GM19395 (cell line): ENCODE measurements at regions not wholly inside any gene's neighbourhood (a gene's known extent, or its start where the extent isn't known, plus 50 kb on each side); places are given as distances from the start of the nearest gene placed in this dataset.
"Not testable (repeated sequence)": the region's sequence is repeated elsewhere in the genome, so short reads cannot be mapped to it uniquely, and the experiment has no call there.

Experiments used
- ATAC-seq: cut with Tn5 transposase; IDR thresholded peaks from one replicate; pipeline ENCODE4 v1.9.1; 2021; ENCODE audit warnings: mild to moderate bottlenecking, moderate library complexity; ENCODE audit not compliant: unreplicated experiment

DNA sequence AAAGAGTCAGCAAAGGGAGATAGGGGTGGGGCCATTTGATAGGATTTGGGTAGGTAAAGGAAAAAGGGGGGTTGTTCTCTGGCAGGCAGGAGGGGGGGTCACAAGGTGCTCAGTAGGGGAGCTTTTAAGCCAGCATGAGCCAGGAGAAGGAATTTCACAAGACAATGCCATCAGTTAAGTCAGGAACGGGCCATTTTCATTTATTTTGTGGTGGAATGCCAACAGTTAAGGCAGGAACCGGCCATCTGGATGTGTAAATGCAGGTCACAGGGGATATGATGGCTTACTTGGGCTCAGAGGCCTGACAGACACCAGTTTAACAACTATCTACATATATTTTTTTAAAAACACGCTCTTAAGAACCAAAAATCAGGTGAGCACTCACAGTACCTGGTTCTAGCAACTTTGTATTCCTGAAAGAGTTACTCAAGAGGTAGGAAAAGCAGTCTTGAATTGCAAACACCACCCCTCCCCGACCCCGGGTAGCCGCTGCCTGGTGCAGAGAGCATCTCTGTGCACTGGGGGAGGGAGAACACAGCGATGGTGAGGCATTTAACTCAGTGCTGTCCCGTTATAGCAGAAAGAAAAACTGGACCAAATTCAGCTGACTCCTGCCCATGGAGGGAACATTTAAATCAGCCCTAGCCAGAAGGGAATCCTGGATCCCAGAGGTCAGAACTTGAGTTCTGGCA, 414.5 kb upstream of the KLHL29 start:
- no peak for ATAC-seq

DNA sequence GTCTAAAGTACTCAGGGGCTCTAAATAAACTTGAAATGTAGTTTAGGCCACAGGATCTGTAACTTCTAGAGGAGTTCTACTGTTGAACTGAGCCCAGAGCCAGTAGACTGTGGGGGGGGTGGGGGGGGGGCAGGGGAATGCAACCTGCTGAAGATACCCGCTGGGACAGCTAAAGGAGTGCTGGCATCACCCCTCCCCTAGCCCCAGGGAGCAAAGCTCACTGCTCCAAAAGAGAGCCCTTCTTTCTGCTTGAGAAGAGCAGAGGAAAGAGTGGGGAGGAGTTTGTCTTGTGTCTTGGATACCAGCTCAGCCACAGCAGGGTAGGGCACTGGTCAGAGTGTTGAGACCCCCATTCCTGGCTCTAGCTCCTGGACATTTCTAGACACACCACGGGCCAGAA, 414.0 kb upstream of the KLHL29 start:
- no peak for ATAC-seq

DNA sequence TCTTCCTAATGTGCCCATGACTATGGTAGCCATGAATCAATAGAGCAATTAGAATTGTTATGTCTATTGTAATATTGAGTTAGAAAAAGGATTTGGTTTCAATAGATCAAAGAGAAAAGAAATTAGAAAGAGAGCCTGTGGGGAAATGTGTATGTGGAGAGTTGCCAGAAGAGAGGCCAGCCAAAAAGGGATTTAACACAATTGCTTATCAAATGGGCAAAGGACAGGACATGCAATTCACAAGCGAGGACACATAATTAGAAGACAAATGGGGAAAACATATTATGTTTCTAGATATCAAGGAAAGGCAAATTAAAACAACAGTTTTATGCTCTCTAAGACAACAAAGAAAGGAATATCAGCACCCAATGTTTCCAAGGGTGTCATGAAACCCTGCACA, 403.2 kb upstream of the KLHL29 start:
- ATAC-seq: no peak

DNA sequence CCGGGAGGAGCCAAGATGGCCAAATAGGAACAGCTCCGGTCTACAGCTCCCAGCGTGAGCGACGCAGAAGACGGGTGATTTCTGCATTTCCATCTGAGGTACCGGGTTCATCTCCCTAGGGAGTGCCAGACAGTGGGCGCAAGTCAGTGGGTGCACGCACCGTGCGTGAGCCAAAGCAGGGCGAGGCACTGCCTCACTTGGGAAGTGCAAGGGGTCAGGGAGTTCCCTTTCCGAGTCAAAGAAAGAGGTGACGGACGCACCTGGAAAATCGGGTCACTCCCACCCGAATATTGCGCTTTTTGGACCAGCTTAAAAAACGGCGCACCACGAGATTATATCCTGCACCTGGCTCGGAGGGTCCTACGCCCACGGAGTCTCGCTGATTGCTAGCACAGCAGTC, 400.8 kb upstream of the KLHL29 start:
- not testable (repeated sequence) for ATAC-seq

DNA sequence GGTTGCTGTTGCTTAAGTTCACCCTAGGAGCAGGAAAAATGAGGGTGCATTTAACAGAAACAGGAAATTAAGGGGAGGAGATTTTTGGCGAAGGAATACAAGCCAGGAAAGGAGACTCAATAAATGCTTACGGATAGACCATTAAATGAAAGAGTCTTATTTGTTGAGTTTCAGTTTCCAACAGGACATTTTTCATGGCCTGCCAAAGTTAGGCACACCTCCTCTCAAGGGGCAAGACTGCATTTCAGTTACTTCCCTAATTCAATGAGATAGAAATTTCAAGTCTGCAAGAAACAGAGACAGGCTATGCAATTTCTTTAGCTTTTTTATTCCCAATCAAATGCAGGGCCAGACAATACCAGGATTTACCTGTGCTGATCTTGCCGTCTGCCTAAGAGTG, 394.7 kb upstream of the KLHL29 start:
- no peak for ATAC-seq

DNA sequence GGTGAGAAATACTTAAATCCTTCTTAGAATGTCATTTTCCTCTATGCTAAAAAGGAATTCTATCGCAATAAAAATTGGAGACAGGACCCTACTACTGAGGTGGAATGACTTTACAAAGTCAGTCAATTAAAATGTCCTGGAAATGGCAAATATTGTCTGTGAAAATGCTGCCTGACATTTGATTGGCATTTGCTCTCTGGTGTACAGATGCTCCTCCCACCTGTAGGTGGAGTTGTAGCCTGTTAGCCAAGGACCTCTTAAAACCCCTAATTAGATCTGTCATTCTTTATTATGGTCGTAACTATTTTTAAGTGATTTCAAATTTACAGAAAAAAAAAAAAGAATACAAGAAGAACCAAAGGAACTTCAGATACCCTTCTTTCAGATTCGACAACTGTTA, 393.1 kb upstream of the KLHL29 start:
- no peak for ATAC-seq

DNA sequence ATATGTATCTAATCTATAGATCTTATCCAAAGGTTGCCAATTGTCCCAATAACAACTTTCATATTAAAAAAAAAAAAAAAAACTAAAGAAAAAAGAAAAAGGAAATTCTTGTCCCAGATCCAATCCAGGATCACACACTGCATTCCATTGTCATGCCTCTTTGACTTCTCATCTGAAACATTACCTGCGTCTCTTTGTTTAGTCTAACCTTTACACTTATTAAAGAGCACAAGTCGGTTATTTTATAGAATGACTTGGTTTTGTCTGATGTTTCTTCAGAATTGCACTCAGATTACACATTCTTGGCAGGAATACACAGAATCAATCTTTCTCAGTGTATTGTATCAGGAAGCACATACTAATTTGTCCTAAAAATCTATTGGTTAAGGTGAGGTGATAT, 392.5 kb upstream of the KLHL29 start:
- no peak for ATAC-seq

DNA sequence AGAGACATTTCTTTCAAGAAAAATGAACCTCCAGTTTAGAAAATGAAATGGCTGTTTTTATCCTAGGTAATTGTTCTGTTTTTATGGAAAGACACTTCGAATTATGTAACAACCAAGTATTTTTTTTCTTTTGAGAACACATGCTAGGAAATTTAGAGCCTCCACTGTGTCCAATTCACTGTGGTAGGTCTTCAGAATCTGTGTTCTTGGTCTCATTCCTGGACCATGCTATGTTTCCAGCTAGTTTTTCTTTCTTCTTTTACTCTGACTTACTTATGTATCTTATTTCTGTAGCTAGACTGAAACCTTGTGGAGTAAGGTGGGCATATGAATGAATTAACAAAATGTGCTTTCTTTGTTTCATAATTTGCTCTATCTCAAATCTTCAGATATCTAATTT, 391.7 kb upstream of the KLHL29 start:
- ATAC-seq: no peak

DNA sequence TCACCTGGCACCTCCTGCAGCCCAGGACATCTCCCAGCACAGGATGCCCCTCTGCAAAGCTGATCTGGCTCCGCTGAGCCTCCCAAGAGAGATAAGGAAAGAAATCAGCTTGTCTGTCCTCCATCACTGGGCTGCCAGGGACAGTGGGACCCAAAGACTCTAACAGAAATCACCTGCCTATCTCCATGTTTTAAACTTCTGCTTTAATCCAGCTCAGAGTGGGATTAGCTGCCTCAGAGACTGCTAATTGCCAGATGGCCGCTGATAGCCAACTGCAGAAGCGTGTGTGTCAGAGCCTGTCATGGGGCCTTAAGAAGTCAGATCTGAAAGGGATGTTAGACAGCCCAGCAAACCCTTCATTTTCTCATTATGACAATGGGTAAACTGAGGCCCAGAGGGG, 389.4 kb upstream of the KLHL29 start:
- ATAC-seq: no peak

DNA sequence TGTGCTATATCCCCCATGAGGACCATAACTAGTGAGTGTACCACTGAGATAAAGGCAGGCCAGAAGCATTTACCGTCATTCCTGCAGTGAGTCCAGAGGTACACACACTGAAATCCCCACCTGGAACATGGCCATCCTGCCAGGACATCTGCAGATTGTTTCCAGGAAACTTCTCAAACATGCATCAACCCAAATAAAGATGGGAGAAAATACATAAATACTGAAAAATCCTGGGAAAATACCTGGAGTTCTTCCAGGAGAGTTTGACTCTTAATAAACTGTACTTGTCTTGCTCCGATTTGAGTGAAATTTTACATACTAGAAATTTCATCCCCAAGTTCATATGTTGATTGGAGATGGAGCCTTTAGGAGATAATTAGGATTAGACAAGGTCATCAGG, 388.1 kb upstream of the KLHL29 start:
- no peak for ATAC-seq

DNA sequence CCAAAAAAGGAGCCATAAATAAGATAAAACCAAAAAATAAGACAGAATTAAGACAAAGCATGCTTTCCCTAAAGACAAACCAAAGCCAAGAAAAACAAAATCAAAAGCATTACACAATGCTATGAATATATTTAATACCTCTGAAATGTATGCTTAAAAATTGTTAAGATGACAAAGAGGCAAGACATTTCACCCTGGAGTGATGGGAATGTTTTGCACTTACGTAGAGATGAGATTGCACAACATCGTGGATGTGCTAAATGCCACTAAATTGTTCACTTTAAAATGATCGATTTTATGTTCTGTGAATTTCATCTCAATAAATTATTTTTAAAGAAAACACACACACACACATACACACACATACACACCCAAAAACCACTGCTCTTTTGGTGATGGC, 386.6 kb upstream of the KLHL29 start:
- ATAC-seq: no peak

DNA sequence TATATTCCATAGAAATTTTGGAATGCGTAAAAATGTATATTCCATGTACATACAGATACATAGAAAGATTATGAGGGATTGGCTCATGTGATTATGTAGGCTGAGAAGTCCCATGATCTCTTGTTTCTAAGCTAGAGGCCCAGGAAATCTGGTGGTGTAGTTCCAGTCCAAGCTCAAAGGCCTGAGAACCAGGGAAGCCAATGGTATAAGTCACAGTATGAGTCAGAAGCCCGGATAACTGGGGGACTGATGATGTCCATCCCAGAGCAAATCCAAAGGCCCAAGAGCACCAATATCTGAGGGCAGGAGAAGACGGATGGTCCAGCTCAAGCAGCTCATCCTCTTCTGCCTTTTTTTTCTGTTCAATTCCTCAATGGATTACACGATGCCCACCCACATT, 385.0 kb upstream of the KLHL29 start:
- no peak for ATAC-seq

DNA sequence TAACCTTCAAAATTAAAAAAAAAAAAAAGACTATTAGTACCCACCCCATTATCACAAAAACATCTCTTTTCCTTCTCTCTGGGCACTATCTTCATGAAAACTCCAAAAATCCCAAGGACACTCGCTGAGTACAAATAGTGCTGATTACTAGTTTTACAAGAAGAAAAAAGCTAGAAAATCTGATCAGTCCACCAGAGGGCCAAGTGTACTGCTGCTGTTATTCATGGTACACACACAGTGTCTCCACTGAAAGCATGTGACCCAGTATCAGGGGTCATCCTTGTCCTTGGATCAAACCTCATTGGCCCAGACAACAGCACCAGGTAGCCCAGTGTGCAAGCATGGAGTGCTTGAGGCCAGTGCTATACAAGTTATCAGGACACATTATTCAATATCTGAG, 382.7 kb upstream of the KLHL29 start:
- ATAC-seq: no peak

DNA sequence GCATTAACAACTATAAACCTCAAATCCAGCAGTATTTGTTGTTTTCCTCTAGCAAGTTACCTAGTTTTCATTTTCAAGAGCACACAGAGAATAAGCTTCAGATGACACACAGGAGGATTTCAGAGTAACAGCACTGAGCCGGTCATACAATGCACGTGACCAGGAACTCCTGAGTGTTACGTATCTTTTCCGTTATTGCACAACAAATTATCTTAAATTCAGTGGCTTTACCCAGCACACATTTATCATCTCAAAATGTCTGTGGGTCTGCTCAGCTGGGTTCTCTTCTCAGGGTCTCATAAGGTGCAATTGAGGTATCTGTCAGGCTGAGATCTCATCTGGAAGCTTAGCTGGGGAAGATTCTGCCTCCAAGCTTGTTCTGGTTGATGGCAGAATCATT, 379.5 kb upstream of the KLHL29 start:
- no peak for ATAC-seq

DNA sequence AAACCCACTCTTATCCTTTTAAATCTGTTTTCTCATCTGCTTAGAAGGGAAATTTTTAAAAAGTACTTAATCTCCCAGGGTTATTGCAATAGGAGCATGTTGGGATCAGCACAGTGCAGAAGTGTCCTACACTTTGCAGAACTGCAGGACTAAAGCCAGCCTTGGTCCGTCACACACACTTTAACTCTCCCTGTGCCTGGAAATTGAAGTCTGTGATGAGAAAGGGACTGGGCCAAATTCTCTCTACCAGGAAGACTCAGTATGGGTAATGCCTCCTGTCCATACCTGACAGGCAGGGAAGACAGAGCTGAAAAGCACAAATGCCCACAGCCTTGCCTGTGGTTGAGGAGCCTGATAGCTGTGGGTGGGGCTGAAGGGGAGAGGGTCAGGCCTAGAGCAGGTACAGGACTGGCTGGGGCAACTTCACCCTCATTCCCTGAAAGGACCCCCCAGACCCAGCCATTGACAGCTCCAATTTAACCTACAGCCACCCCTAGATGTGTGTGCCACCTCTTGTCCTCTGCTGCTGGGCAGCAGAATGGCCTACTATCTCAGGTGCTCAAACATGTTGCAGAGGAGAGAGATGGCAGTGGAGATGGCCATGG, 377.2 kb upstream of the KLHL29 start:
- ATAC-seq: no peak

DNA sequence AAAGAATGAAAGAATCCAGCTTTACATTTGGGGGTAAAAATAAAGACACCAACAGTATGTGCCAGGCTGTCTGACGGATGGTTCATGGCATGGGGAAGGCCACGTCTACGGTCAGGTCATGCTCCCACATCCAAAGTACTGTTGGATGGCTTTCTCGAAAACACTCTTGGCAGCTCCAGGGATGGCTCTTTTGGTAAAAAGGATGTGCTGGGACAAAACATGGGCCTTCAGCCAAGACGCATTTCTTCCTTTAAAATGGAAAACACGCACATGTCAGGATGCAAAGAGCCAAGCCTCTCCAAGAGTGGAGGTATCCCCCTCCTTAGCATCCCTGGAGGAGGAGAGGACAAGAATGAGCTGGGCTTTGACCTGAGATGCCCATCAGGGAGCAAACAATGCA, 376.5 kb upstream of the KLHL29 start:
- ATAC-seq: no peak

DNA sequence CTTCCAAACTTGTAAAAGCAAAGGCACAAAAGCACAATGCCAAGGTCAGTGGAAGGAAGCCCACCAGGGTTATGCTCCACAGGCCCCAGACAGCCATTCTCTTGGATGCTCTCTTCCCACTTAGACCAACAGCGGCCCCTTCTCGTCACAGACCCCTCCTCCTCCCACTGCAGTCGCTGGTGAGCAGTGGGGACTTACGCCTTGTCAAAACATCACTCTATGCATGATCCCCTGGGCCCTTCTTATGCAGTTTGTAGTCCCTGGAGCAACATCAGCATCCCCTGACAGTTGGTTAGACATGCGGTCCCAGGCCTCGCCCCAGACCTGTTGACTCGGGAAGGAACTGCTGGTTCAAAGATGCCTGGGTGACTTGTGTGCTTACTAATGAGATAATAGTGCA, 376.0 kb upstream of the KLHL29 start:
- ATAC-seq: no peak

DNA sequence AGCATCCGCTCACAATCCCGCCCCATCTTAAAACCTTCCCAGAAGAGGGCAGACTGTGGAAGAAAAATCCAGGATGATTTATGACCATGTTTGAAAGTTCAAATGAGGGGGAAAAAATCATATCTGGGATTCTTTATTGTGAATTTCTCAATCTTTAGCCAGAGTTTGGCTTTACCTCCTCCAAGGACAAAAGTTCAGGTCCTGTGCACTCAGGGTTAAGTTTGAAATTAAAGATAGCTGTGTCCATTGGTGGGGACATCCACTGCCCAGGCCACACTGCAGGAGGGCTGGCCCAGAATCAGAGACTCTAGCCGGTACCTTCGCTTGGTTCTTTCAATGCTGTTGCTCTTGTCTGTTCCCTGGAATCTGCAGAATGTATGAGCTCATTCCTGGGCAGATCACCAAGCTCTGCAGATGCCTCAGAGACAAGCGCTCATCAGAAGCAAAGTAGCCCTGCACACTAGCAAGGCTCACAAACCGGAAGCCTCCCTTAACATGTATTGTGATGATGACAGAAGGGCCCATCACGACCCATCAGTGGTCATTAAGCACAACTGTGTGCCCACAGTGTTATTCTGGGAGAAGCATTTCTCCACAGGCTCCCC, 375.3 kb upstream of the KLHL29 start:
- ATAC-seq: no peak

DNA sequence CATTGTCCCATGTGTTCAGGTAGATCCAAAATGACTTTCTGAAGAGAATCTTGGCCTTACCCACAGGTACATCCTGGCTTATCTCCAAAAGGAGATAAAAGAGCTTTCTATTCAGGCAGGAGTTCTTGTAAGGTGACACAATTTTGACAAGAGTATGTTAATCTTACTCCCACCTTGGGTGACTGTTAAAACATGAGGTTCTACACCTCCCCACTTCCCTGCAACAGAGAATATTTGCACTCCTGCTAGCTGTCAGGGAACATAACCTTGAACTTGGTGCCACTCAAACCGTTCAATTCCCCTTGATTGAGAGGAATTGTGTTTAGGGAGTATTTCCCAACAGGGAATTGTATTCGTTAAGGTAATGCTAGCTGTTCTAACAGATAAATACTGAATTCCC, 372.5 kb upstream of the KLHL29 start:
- ATAC-seq: no peak

DNA sequence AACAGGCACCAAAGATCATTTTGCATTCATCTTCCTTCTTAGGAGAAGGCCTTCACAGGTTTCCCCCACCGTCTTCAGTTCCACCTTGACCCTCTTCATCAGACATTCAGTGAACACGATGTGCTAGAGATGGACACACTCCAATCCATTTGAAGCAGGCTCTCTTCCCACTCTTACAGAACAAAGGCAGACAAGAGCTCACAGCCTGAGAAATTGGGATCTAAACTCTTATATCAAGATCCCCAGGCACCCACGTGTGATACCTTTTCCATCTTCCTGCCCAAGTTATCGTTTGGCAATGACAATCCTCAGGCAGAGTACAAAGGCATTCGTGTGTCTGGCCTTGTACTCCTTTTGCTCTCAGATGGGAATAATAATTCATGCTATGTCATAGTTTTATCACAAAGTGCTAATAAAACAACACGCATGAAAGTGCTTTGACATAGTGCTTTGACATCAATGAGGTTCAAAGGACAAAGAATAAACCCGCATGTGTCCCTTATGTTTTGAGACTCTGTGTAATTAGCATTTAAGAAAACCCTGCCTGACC, 369.3 kb upstream of the KLHL29 start:
- no peak for ATAC-seq

DNA sequence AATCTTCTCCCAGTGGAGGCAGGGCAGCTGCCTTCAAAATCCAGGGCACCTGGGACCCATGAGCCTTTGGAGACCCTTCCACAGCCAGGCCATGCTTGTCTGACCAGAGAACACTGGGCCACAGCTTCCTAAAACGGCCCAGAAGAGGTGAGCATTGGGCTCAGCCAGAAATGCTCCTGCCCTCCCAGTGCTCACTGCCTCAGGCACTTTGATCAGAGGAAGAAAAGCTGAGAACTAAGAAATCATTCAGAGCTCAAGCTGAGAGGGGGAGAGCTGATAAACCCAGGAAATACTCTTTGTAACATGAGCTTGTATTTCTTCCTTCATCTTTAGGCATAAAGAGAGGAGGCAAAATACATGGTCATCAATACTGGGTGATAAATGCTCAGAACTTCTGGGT, 365.5 kb upstream of the KLHL29 start:
- ATAC-seq: no peak

DNA sequence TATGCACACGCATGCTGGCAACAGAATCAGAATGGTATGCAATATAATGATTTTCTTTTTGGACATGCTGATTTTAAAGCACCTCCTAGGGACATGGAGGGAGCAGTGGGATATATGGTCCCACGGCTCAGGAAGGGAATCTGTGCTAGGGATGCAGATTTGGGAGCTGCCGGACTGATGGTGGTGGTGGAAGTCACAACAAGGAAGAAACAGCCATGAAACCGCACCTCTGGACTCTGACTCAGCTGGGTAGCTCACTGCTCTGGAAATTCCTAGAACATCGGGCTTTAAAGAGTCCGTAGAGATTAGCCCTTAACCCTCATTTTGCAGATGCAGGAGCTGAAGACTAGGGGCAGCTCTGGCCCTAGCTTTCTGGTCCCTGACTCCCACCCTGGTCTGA, 364.3 kb upstream of the KLHL29 start:
- ATAC-seq: no peak
